ENCODE measurements at regions not wholly inside any gene's neighbourhood (a gene's known extent, or its start where the extent isn't known, plus 50 kb on each side); places are given as distances from the start of the nearest gene placed in this dataset.

GRCh38 chr11:101692980-101693379 lies 109.2 kb upstream of the TRPC6 start:
- ChIA-PET POLR2A (no interaction called here), CTCF (no interaction called here)
- H3K4me1 Mint-ChIP-seq (ENCODE audit: low read depth) = no peaks in the 10 kb centered on the region
- H3K4me3 Mint-ChIP-seq = no peak overlapping the region
- H3K36me3 Mint-ChIP-seq (ENCODE audit: low read depth) = no peaks in the 10 kb centered on the region
- no peak for ATAC-seq
- H3K9me3 Mint-ChIP-seq (ENCODE audit: insufficient read depth) = no peaks in the 10 kb centered on the region
- no peaks in the 10 kb centered on the region for H3K27me3 Mint-ChIP-seq (ENCODE audit: low read depth)
- no peak for DNase-seq
- no peak overlapping the region for H3K27ac Mint-ChIP-seq

- H3K27me3 Mint-ChIP-seq (ENCODE audit: low read depth) = no peaks in the 10 kb centered on the region
- no peak overlapping the region for H3K27ac Mint-ChIP-seq
- H3K36me3 Mint-ChIP-seq (ENCODE audit: low read depth) = no peaks in the 10 kb centered on the region
- ChIA-PET POLR2A (no interaction called here), CTCF (no interaction called here)
- H3K4me3 Mint-ChIP-seq = no peak overlapping the region
- H3K4me1 Mint-ChIP-seq (ENCODE audit: low read depth) = no peaks in the 10 kb centered on the region
- no peak for DNase-seq
- no peaks in the 10 kb centered on the region for H3K9me3 Mint-ChIP-seq (ENCODE audit: insufficient read depth)
- ATAC-seq = no peak
Observed at GRCh38 chr11:101686514-101686913, 102.7 kb upstream of the TRPC6 start.

- no peak for ATAC-seq
- Mint-ChIP-seq H3K4me3 (no peak overlapping the region), H3K9me3 (ENCODE audit: insufficient read depth) (no peaks in the 10 kb centered on the region), H3K4me1 (ENCODE audit: low read depth) (no peaks in the 10 kb centered on the region), H3K36me3 (ENCODE audit: low read depth) (no peaks in the 10 kb centered on the region), H3K27me3 (ENCODE audit: low read depth) (no peaks in the 10 kb centered on the region), H3K27ac (no peak overlapping the region)
- no peak for DNase-seq
- POLR2A ChIA-PET = no interaction called here
- CTCF ChIA-PET = no interaction called here
Observed at GRCh38 chr11:101668236-101668635, 84.4 kb upstream of the TRPC6 start.

GRCh38 chr11:101666916-101667315 lies 83.1 kb upstream of the TRPC6 start:
- no peak overlapping the region for H3K4me3 Mint-ChIP-seq
- no peaks in the 10 kb centered on the region for H3K4me1 Mint-ChIP-seq (ENCODE audit: low read depth)
- CTCF ChIA-PET = no interaction called here
- H3K27me3 Mint-ChIP-seq (ENCODE audit: low read depth) = no peaks in the 10 kb centered on the region
- no peak for ATAC-seq
- no peak for DNase-seq
- no peaks in the 10 kb centered on the region for H3K36me3 Mint-ChIP-seq (ENCODE audit: low read depth)
- POLR2A ChIA-PET = no interaction called here
- H3K27ac Mint-ChIP-seq = no peak overlapping the region
- H3K9me3 Mint-ChIP-seq (ENCODE audit: insufficient read depth) = no peaks in the 10 kb centered on the region

GRCh38 chr11:101661559-101661958 lies 77.8 kb upstream of the TRPC6 start:
- Mint-ChIP-seq H3K4me3 (no peak overlapping the region), H3K4me1 (ENCODE audit: low read depth) (no peaks in the 10 kb centered on the region), H3K27ac (no peak overlapping the region), H3K9me3 (ENCODE audit: insufficient read depth) (no peaks in the 10 kb centered on the region), H3K27me3 (ENCODE audit: low read depth) (no peaks in the 10 kb centered on the region), H3K36me3 (ENCODE audit: low read depth) (no peaks in the 10 kb centered on the region)
- no peak for ATAC-seq
- CTCF ChIA-PET = no interaction called here
- no peak for DNase-seq
- POLR2A ChIA-PET = no interaction called here

Data from activated CD8-positive, alpha-beta T cell treated with anti-CD3 and anti-CD28 coated beads, Interleukin-2, amount 10 ng/mL, durations not matched to agents 7 days and 5 days (primary cell).